IPS DF 6.9 (cell line): ENCODE measurements at regions not wholly inside any gene's neighbourhood (a gene's known extent, or its start where the extent isn't known, plus 50 kb on each side); places are given as distances from the start of the nearest gene placed in this dataset.
"Not testable (repeated sequence)": the region's sequence is repeated elsewhere in the genome, so short reads cannot be mapped to it uniquely, and the experiment has no call there.

Experiments
- DNase-seq: peaks from one replicate; pipeline ENCODE4 v3.0.0-alpha.2; 2013; ENCODE audit warnings: low read depth, low spot score
- H3K27ac ChIP-seq: one replicate; pipeline ENCODE4 v1.5.1; 2013; ENCODE audit warnings: low read length, control low read depth
- H3K27me3 ChIP-seq: 2 replicates; pipeline ENCODE4 v1.6.1; 2013; ENCODE audit warnings: mild to moderate bottlenecking, low read length; ENCODE audit not compliant: control insufficient read depth, insufficient read depth
- H3K36me3 ChIP-seq: 2 replicates; pipeline ENCODE4 v1.6.1; 2013; ENCODE audit warnings: low read length; ENCODE audit not compliant: control insufficient read depth, insufficient read depth
- H3K4me1 ChIP-seq: 2 replicates; pipeline ENCODE4 v1.6.1; 2013; ENCODE audit warnings: low read length; ENCODE audit not compliant: control insufficient read depth, insufficient read depth
- H3K4me3 ChIP-seq: 2 replicates; pipeline ENCODE4 v1.5.1; 2013; ENCODE audit warnings: mild to moderate bottlenecking, low read length
- H3K9me3 ChIP-seq: 2 replicates; pipeline ENCODE4 v1.6.1; 2013; ENCODE audit warnings: low read length, inconsistent platforms; ENCODE audit not compliant: control insufficient read depth, insufficient read depth
- WGBS: extraction: QIAGEN DNeasy Blood & Tissue Kit; methylation state at CpG from one replicate; pipeline ENCODE4 v1.1.7; 2013; ENCODE audit warnings: mixed read lengths, missing lambda C conversion rate; ENCODE audit not compliant: insufficient read length, insufficient coverage; 5-methylcytosine and 5-hydroxymethylcytosine counted together

DNA sequence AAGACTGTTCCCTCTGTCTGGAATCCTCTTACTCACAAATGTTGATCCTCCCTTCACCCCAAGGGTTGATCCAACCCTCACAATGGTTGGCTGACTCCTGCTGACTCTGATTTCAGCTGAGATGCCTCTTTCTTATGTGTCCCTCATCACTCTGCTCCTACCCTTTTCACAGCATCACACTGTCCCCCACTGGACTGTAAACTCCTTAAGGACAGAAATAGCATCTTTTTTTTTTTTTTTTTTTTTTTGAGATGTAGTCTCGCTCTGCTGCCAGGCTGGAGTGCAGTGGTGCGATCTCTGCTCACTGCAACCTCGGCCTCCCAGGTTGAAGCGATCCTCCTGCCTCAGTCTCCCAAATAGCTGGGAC is 97.9 kb upstream of the SYT6 start:
- Histone ChIP-seq H3K27ac (no peak overlapping the region), H3K4me1 (no peaks in the 10 kb centered on the region), H3K4me3 (no peak overlapping the region), H3K9me3 (no peaks in the 10 kb centered on the region), H3K27me3 (no peaks in the 10 kb centered on the region), H3K36me3 (no peaks in the 10 kb centered on the region)
- DNase-seq: no peak
- no CpG with 5 or more reads among the region's 4 CpGs for WGBS

DNA sequence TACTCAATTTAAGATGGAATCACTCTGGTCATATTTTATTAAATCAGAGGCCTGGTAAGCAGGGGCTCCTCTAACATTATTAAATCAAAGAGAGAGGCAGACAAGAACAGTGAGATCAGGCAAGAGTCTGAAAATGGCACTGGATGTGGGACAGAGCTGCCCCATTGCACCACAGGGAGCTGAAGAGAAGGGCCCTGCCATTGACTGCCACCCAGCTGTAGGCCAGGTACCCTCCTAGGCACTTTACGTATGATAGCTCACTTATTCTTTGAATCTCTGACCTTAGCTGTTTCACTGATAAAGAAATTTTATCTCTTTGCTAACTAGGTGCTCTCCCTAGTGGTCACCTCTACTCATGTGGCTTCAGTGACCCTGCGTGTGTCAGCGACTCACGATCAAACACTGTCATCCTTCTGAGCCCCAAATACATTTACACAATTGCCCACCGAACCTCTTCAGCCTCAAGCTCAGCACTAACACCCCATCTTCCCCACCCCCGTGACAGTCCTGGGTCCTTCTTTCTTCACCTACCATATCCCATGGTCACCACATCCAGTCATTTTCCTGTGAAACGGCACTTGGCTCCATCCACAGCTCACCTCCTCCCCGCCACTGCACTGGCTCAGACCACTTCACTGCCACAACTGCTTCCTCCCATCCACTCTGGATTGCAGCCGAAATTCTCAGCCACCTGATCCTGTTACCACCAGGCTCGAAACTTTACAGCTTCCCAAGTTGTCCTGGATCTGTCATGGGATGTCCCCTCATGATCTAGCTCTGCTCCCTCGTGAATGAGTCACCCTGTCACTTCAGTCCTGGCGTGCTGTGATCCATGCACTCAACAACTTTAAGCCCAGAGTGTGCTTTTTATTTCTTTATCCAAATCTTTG is 97.3 kb upstream of the SYT6 start:
- H3K36me3 ChIP-seq: no peaks in the 10 kb centered on the region
- no peaks in the 10 kb centered on the region for H3K4me1 ChIP-seq
- no peak for DNase-seq
- no CpG with 5 or more reads among the region's 12 CpGs for WGBS
- H3K27ac ChIP-seq: no peak overlapping the region
- no peak overlapping the region for H3K4me3 ChIP-seq
- no peaks in the 10 kb centered on the region for H3K9me3 ChIP-seq
- no peaks in the 10 kb centered on the region for H3K27me3 ChIP-seq

DNA sequence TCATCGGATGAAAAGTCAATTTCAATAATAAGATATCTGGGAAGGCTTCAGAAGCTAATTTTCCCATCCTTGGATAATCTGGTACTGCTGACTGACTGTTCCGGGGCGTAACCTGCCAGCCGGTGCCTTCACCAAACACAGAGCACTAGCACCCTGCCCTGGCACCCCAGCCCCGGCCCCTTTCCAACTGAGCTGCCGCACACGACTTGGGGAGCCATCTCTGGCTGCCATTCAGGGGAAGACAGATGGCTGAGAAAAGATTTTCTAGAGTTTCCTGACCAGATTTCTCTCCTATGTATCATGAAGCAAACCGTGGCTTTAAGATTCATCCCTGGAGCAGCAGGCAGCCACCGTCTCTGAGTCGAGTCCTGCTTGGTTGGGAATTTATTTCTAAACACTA is 96.0 kb upstream of the SYT6 start:
- no peak overlapping the region for H3K4me3 ChIP-seq
- no peaks in the 10 kb centered on the region for H3K36me3 ChIP-seq
- no peaks in the 10 kb centered on the region for H3K9me3 ChIP-seq
- no CpG with 5 or more reads among the region's 10 CpGs for WGBS
- H3K27ac ChIP-seq: no peak overlapping the region
- no peaks in the 10 kb centered on the region for H3K27me3 ChIP-seq
- no peak for DNase-seq
- H3K4me1 ChIP-seq: no peaks in the 10 kb centered on the region

DNA sequence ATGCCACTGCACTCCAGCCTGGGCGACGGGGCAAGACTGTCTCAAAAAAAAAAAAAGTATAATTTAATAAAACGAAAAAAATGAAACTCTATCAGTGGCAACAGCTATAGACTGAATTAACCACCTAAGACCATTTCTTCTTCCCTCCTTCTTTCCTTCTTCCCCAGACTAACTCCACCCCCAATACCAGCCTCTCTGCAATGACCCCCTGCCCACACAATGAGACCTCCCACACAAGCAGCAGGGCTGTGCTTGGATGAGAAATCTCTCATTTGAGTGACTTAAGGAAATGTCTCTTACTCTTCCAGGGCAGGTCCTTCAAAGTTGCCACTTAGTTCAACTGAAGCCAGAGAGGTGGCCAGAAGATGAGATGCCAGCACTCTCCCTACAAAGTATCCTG is 94.5 kb upstream of the SYT6 start:
- Histone ChIP-seq H3K36me3 (no peaks in the 10 kb centered on the region), H3K4me3 (no peak overlapping the region), H3K4me1 (no peaks in the 10 kb centered on the region), H3K9me3 (no peaks in the 10 kb centered on the region), H3K27ac (no peak overlapping the region), H3K27me3 (no peaks in the 10 kb centered on the region)
- no CpG with 5 or more reads among the region's 3 CpGs for WGBS
- no peak for DNase-seq

DNA sequence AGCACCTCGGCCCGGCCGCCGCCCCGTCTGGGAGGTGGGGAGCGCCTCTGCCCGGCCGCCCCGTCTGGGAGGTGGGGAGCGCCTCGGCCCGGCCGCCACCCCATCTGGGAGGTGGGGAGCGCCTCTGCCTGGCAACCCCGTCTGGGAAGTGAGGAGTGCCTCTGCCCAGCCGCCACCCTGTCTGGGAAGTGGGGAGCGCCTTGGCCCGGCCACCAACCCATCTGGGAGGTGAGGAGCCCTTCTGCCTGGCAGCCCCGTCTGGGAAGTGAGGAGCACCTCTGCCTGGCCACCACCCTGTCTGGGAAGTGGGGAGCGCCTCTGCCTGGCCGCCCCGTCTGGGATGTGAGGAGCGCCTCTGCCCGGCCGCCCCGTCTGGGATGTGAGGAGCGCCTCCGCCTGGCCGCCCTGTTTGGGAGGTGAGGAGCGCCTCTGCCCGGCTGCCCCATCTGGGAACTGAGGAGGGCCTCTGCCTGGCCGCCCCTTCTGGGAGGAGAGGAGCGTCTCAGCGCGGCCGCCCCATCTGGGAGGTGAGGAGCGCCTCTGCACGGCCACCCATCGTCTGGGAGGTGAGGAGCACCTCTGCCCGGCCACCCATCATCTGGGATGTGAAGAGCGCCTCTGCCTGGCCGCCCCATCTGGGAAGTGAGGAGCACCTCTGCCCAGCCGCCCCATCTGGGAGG is 89.0 kb upstream of the SYT6 start:
- WGBS: no CpG with 5 or more reads among the region's 43 CpGs
- H3K36me3 ChIP-seq, DNase-seq, H3K4me3 ChIP-seq, H3K4me1 ChIP-seq, H3K27me3 ChIP-seq, H3K9me3 ChIP-seq, H3K27ac ChIP-seq: not testable (repeated sequence)

DNA sequence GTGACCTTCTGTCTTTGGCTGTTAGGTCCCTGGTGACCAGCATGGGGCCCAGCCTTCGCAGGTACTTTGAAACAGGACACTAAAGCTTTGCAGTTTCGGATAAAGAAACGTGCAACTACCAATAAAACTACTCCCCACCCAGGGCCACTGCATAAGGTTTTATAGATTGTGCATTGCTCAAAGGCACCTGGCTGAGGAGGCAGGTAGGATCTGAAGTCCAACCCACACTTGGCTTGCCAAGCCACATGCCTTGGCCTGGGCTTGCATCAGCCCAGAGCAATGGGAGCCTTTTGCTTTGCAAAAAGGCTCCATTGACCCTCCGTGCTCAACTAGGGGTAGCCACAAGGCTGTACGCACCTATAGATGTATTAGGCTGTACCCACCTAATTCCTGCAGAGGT is 84.4 kb upstream of the SYT6 start:
- no CpG with 5 or more reads among the region's 5 CpGs for WGBS
- H3K4me1 ChIP-seq: no peaks in the 10 kb centered on the region
- no peaks in the 10 kb centered on the region for H3K27me3 ChIP-seq
- H3K36me3 ChIP-seq: no peaks in the 10 kb centered on the region
- H3K27ac ChIP-seq: no peak overlapping the region
- H3K9me3 ChIP-seq: no peaks in the 10 kb centered on the region
- no peak for DNase-seq
- no peak overlapping the region for H3K4me3 ChIP-seq

DNA sequence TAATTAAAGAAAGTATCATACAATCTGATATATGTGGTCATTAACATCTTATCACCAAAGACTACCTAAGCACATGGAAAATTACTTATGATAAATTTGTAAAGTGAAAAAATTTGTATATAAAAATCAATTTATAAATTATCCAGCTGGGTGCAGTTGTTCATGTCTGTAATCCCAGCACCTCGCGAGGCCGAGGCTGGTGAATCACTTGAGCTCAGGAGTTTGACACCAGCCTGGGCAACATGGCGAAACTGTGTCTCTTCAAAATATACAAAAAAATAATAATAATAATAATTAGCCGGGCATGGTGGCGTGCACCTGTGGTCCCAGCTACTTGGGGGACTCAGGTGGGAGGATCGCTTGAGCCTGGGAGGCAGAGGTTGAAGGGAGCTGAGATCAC is 82.8 kb upstream of the SYT6 start:
- no peak for DNase-seq
- H3K9me3 ChIP-seq: no peaks in the 10 kb centered on the region
- H3K4me3 ChIP-seq: no peak overlapping the region
- no CpG with 5 or more reads among the region's 7 CpGs for WGBS
- no peaks in the 10 kb centered on the region for H3K27me3 ChIP-seq
- H3K4me1 ChIP-seq: no peaks in the 10 kb centered on the region
- H3K27ac ChIP-seq: no peak overlapping the region
- no peaks in the 10 kb centered on the region for H3K36me3 ChIP-seq

DNA sequence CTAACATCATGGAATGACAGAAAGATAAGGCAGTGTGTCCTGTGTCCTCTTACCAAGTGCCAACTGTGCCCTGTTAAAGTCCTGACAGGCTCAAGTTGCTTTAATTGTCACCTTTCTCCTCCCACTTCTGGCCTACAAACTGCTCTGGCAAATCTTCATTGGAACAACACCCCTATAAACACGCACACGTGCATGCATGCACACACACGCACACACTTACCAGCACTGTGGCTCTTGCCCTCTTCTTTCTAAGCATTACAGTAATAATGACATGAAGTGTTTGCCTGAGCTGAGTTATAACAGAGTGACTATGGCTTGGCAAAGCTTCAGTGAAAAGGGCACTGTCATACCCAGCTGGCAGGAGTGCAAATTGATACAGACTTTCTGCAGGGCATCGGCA is 82.3 kb upstream of the SYT6 start:
- H3K27me3 ChIP-seq: no peaks in the 10 kb centered on the region
- WGBS: no CpG with 5 or more reads among the region's 4 CpGs
- no peak for DNase-seq

DNA sequence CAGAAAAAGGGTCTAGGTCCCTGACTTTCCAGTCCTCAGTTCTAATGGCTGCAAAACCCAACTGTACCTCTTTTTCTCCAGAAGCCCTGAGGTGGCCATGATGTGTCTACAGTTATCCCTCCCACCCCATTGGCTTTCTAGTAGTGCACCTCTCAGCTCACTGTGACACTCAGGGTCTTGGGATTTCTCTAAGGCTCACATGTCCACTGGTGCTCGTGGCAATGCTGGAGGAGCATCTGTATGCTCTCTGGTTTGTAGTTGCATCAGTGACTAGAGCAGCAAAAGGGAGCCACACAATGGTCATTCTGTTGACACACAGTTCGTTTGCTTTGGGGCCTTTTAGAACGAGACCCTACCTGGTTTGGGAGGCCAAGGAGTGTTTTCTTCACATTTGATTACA is 81.6 kb upstream of the SYT6 start:
- Histone ChIP-seq H3K27ac (no peak overlapping the region), H3K36me3 (no peaks in the 10 kb centered on the region), H3K4me1 (no peaks in the 10 kb centered on the region), H3K27me3 (no peaks in the 10 kb centered on the region), H3K4me3 (no peak overlapping the region), H3K9me3 (no peaks in the 10 kb centered on the region)
- DNase-seq: no peak
- no CpG with 5 or more reads among the region's 3 CpGs for WGBS

More for the DNA sequence above, 82.3 kb upstream of the SYT6 start:
- no peak overlapping the region for H3K27ac ChIP-seq
- H3K4me3 ChIP-seq: no peak overlapping the region
- no peaks in the 10 kb centered on the region for H3K36me3 ChIP-seq
- H3K9me3 ChIP-seq: no peaks in the 10 kb centered on the region
- H3K4me1 ChIP-seq: no peaks in the 10 kb centered on the region

DNA sequence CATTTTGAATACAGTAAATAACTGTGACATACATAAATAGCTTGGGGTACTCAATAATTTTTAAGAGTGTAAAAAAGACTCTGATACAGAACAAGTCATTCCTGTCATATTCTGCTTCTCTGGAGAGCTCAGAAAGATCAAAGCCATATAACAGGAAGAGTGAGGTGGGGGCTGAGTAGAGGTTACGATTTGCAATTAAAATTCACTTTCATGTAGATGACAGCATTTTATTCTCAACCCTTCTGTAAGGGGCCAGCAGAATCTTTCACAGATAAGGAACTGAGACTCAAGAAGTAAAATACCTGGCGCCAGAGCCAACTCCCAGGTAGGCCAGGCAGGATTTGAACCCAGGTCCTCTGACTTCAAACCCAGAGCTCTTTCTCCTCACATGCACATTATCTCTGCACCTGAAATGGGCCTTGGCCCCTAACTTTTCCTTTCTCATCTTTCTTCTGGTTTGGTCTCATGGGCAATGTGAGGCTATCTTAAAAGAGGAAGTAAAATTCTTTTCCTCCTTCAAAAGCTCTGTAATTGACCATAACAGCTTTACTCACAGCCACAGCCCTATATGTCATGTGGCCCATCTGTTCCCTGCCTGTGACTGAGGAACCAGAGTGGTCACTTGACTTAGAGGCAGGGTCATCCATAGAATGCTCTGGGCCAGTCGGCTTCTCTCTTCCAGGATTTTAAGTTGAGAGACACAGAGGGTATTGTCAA is 80.9 kb upstream of the SYT6 start:
- Histone ChIP-seq H3K9me3 (no peaks in the 10 kb centered on the region), H3K4me1 (no peaks in the 10 kb centered on the region), H3K4me3 (no peak overlapping the region), H3K27me3 (no peaks in the 10 kb centered on the region), H3K27ac (no peak overlapping the region), H3K36me3 (no peaks in the 10 kb centered on the region)
- DNase-seq: no peak
- no CpG with 5 or more reads among the region's 3 CpGs for WGBS
